ENCODE measurements at regions not wholly inside any gene's neighbourhood (a gene's known extent, or its start where the extent isn't known, plus 50 kb on each side); places are given as distances from the start of the nearest gene placed in this dataset.

- TF ChIP-seq CTCF (IDR thresholded peaks at IDR 0.05), result no peak
- TF ChIP-seq POLR2AphosphoS5 (IDR thresholded peaks at IDR 0.05), result no peak
Observed at GRCh38 chr13:73168953-73169401, 110.2 kb downstream of the KLF5 start.

Data from esophagus muscularis mucosa (tissue), 3 donors.